Mesothelial cell of epicardium (in vitro differentiated cells): ENCODE measurements at regions not wholly inside any gene's neighbourhood (a gene's known extent, or its start where the extent isn't known, plus 50 kb on each side); places are given as distances from the start of the nearest gene placed in this dataset.
"Not testable (repeated sequence)": the region's sequence is repeated elsewhere in the genome, so short reads cannot be mapped to it uniquely, and the experiment has no call there.

ENCODE experiments used
- DNase-seq, 2 experiments: peaks; one replicate each; pipeline ENCODE4 v3.0.0; 2021; ENCODE audit warnings: low spot score in 2 of 2; ENCODE audit not compliant: unreplicated experiment in 2 of 2
- H3K27ac Mint-ChIP-seq: 2 replicates; pipeline ENCODE4 v1.8.0; 2021; ENCODE audit warnings: mixed read lengths
- H3K27me3 Mint-ChIP-seq: 2 replicates; pipeline ENCODE4 v1.8.0; 2021; ENCODE audit warnings: low read depth, mixed read lengths
- H3K36me3 Mint-ChIP-seq: 2 replicates; pipeline ENCODE4 v1.8.0; 2021; ENCODE audit warnings: mixed read lengths
- H3K4me1 Mint-ChIP-seq: 2 replicates; pipeline ENCODE4 v1.8.0; 2021; ENCODE audit warnings: mixed read lengths
- H3K4me3 Mint-ChIP-seq: 2 replicates; pipeline ENCODE4 v1.8.0; 2021; ENCODE audit warnings: mild to moderate bottlenecking, moderate library complexity, mixed read lengths
- H3K9me3 Mint-ChIP-seq: 2 replicates; pipeline ENCODE4 v1.8.0; 2021; ENCODE audit warnings: mixed read lengths
- CTCF ChIP-seq: fragments of 200-600 bp; sonication (generic); IDR thresholded peaks from one replicate; pipeline ENCODE4 v1.5.0; 2021; ENCODE audit warnings: antibody characterized with exemption; ENCODE audit not compliant: unreplicated experiment

- no peak for TF ChIP-seq CTCF
- peaks cover 2% of the 10 kb centered on the region for H3K4me1 Mint-ChIP-seq
- no peak overlapping the region for H3K4me3 Mint-ChIP-seq
- H3K36me3 Mint-ChIP-seq: no peaks in the 10 kb centered on the region
- no peak for DNase-seq
- H3K9me3 Mint-ChIP-seq: peaks cover 4% of the 10 kb centered on the region
- H3K27ac Mint-ChIP-seq: no peak overlapping the region
- H3K27me3 Mint-ChIP-seq: peaks cover 16% of the 10 kb centered on the region
Measured at GRCh38 chr3:13187593-13187992, 114.4 kb upstream of the IQSEC1 start.

- TF ChIP-seq CTCF: no peak
- H3K27me3 Mint-ChIP-seq: peaks cover 16% of the 10 kb centered on the region
- H3K9me3 Mint-ChIP-seq: peaks cover 9% of the 10 kb centered on the region
- no peak overlapping the region for H3K4me3 Mint-ChIP-seq
- H3K36me3 Mint-ChIP-seq: no peaks in the 10 kb centered on the region
- H3K4me1 Mint-ChIP-seq: peaks cover 2% of the 10 kb centered on the region
- no peak for DNase-seq
- H3K27ac Mint-ChIP-seq: no peak overlapping the region
Measured at GRCh38 chr3:13186435-13186815, 113.2 kb upstream of the IQSEC1 start.

GRCh38 chr3:13185737-13186434, 112.7 kb upstream of the IQSEC1 start:
- Mint-ChIP-seq H3K27me3 (peaks cover 16% of the 10 kb centered on the region), H3K27ac (no peak overlapping the region), H3K9me3 (peaks cover 12% of the 10 kb centered on the region), H3K4me1 (peaks cover 2% of the 10 kb centered on the region), H3K4me3 (no peak overlapping the region), H3K36me3 (no peaks in the 10 kb centered on the region)
- TF ChIP-seq CTCF: no peak
- DNase-seq: no peak

- H3K36me3 Mint-ChIP-seq, H3K27ac Mint-ChIP-seq, H3K4me1 Mint-ChIP-seq, H3K4me3 Mint-ChIP-seq, DNase-seq: not testable (repeated sequence)
- Mint-ChIP-seq H3K27me3 (peaks cover 12% of the 10 kb centered on the region), H3K9me3 (peaks cover 28% of the 10 kb centered on the region)
Measured at GRCh38 chr3:13179582-13180210, 106.5 kb upstream of the IQSEC1 start.

- H3K4me3 Mint-ChIP-seq: no peak overlapping the region
- TF ChIP-seq CTCF: no peak
Measured at GRCh38 chr3:13179181-13179580, 106.0 kb upstream of the IQSEC1 start.

GRCh38 chr3:13178107-13178506, 104.9 kb upstream of the IQSEC1 start:
- Mint-ChIP-seq H3K27me3 (peaks cover 3% of the 10 kb centered on the region), H3K27ac (no peak overlapping the region), H3K36me3 (peaks cover 4% of the 10 kb centered on the region), H3K4me3 (no peak overlapping the region), H3K4me1 (no peaks in the 10 kb centered on the region), H3K9me3 (peaks cover 28% of the 10 kb centered on the region)
- TF ChIP-seq CTCF: no peak
- no peak for DNase-seq

More at GRCh38 chr3:13179181-13179580, 106.0 kb upstream of the IQSEC1 start:
- Mint-ChIP-seq H3K9me3 (peaks cover 28% of the 10 kb centered on the region), H3K36me3 (peaks cover 4% of the 10 kb centered on the region), H3K4me1 (no peaks in the 10 kb centered on the region), H3K27ac (no peak overlapping the region), H3K27me3 (peaks cover 8% of the 10 kb centered on the region)
- no peak for DNase-seq
